WTC11 (cell line): ENCODE measurements at regions not wholly inside any gene's neighbourhood (a gene's known extent, or its start where the extent isn't known, plus 50 kb on each side); places are given as distances from the start of the nearest gene placed in this dataset.

Experiments
- ATAC-seq: fragments of 200-7000 bp; cut with Tn5 transposase; 2 replicates; pipeline ENCODE4 v1.10.0; 2021; ENCODE audit warnings: mild to moderate bottlenecking, moderate library complexity
- CTCF ChIA-PET: fragments of 300-600 bp; sonication (Branson Sonifier 250); formaldehyde crosslinking; loops from one replicate; lab custom pipeline; 2021; ENCODE audit warnings: antibody characterized with exemption; lab: Charles Lee
- POLR2A ChIA-PET: fragments of 350-600 bp; sonication (Branson Sonifier 250); formaldehyde crosslinking; loops from one replicate; lab custom pipeline; 2021; ENCODE audit warnings: antibody characterized with exemption; lab: Charles Lee
- DNase-seq: peaks from one replicate; pipeline ENCODE4 v3.0.0; 2021; ENCODE audit warnings: low spot score
- H3K27ac Mint-ChIP-seq: 2 replicates; pipeline ENCODE4 v1.8.0; 2021; ENCODE audit warnings: mixed read lengths
- H3K27me3 Mint-ChIP-seq: 2 replicates; pipeline ENCODE4 v1.8.0; 2021; ENCODE audit warnings: low read depth, mild to moderate bottlenecking, moderate library complexity, mixed read lengths
- H3K36me3 Mint-ChIP-seq: 2 replicates; pipeline ENCODE4 v1.8.0; 2021; ENCODE audit warnings: mixed read lengths
- H3K4me1 Mint-ChIP-seq: 2 replicates; pipeline ENCODE4 v1.8.0; 2022; ENCODE audit warnings: mixed read lengths
- H3K4me3 Mint-ChIP-seq: 2 replicates; pipeline ENCODE4 v1.8.0; 2021; ENCODE audit warnings: mild to moderate bottlenecking, moderate library complexity, mixed read lengths
- H3K9me3 Mint-ChIP-seq: 2 replicates; pipeline ENCODE4 v1.8.0; 2021; ENCODE audit warnings: mixed read lengths
- ATF6 ChIP-seq: sonication (generic); formaldehyde crosslinking; IDR thresholded peaks from 2 replicates; pipeline ENCODE4 v1.8.1; 2023; ENCODE audit warnings: mild to moderate bottlenecking, missing genetic modification reagents
- CREB1 ChIP-seq: sonication (generic); formaldehyde crosslinking; IDR thresholded peaks from 2 replicates; pipeline ENCODE4 v1.8.0; 2023; ENCODE audit warnings: mild to moderate bottlenecking, missing genetic modification reagents
- CTCF ChIP-seq: fragments of 200-600 bp; IDR thresholded peaks from 2 replicates; pipeline ENCODE4 v1.8.0; 2022; ENCODE audit warnings: antibody characterized with exemption
- E2F1 ChIP-seq: sonication (generic); formaldehyde crosslinking; IDR thresholded peaks from 2 replicates; pipeline ENCODE4 v1.8.0; 2022; ENCODE audit warnings: mild to moderate bottlenecking, missing genetic modification reagents
- ERG ChIP-seq: fragments of 250-450 bp; sonication (Bioruptor Pico); IDR thresholded peaks from 2 replicates; pipeline ENCODE4 v1.8.0; 2021; ENCODE audit warnings: mild to moderate bottlenecking
- FOXJ3 ChIP-seq: sonication (generic); formaldehyde crosslinking; IDR thresholded peaks from 2 replicates; pipeline ENCODE4 v1.9.0; 2021; ENCODE audit warnings: missing genetic modification reagents, mild to moderate bottlenecking, borderline replicate concordance
- FOXK1 ChIP-seq: sonication (generic); formaldehyde crosslinking; IDR thresholded peaks from 2 replicates; pipeline ENCODE4 v1.8.0; 2022; ENCODE audit warnings: mild to moderate bottlenecking, moderate library complexity, missing genetic modification reagents
- GTF2I ChIP-seq: fragments of 250-450 bp; sonication (Bioruptor Pico); conservative IDR thresholded peaks from 2 replicates; pipeline ENCODE4 v1.4.0; 2021; ENCODE audit warnings: mild to moderate bottlenecking
- IRF2 ChIP-seq: sonication (generic); formaldehyde crosslinking; IDR thresholded peaks from 2 replicates; pipeline ENCODE4 v1.8.0; 2022; ENCODE audit warnings: low read depth, missing genetic modification reagents, borderline replicate concordance
- JAZF1 ChIP-seq: fragments of 250-450 bp; sonication (Bioruptor Pico); IDR thresholded peaks from 2 replicates; pipeline ENCODE4 v1.9.0; 2021; ENCODE audit warnings: moderate library complexity, mild to moderate bottlenecking, inconsistent platforms
- NFE2L1 ChIP-seq: sonication (generic); formaldehyde crosslinking; IDR thresholded peaks from 2 replicates; pipeline ENCODE4 v1.8.1; 2023; ENCODE audit warnings: missing genetic modification reagents
- NR1H2 ChIP-seq: sonication (generic); formaldehyde crosslinking; IDR thresholded peaks from 2 replicates; pipeline ENCODE4 v1.9.0; 2021; ENCODE audit warnings: mild to moderate bottlenecking, moderate library complexity, missing genetic modification reagents
- NR2C2 ChIP-seq: sonication (generic); formaldehyde crosslinking; IDR thresholded peaks from 2 replicates; pipeline ENCODE4 v1.8.0; 2022; ENCODE audit warnings: mild to moderate bottlenecking, missing genetic modification reagents
- OVOL2 ChIP-seq: fragments of 250-450 bp; sonication (Bioruptor Pico); IDR thresholded peaks from 2 replicates; pipeline ENCODE4 v1.9.0; 2021; ENCODE audit warnings: mild to moderate bottlenecking, borderline replicate concordance
- PREB ChIP-seq: sonication (generic); formaldehyde crosslinking; IDR thresholded peaks from 2 replicates; pipeline ENCODE4 v1.8.1; 2022; ENCODE audit warnings: mild to moderate bottlenecking, missing genetic modification reagents, moderate library complexity, borderline replicate concordance
- PRRX2 ChIP-seq: fragments of 250-450 bp; sonication (Bioruptor Pico); IDR thresholded peaks from 2 replicates; pipeline ENCODE4 v1.8.0; 2021; ENCODE audit warnings: mild to moderate bottlenecking
- SP1 ChIP-seq: sonication (generic); formaldehyde crosslinking; conservative IDR thresholded peaks from 2 replicates; pipeline ENCODE4 v1.8.1; 2022; ENCODE audit warnings: missing genetic modification reagents
- TP53 ChIP-seq: sonication (generic); formaldehyde crosslinking; IDR thresholded peaks from 2 replicates; pipeline ENCODE4 v1.8.1; 2023; ENCODE audit warnings: mild to moderate bottlenecking, missing genetic modification reagents
- ZNF121 ChIP-seq: sonication (generic); formaldehyde crosslinking; IDR thresholded peaks from 2 replicates; pipeline ENCODE4 v1.8.0; 2023; ENCODE audit warnings: missing genetic modification reagents
- ZNF138 ChIP-seq: sonication (generic); formaldehyde crosslinking; conservative IDR thresholded peaks from 2 replicates; pipeline ENCODE4 v1.8.1; 2022; ENCODE audit warnings: mild to moderate bottlenecking, moderate library complexity, missing genetic modification reagents
- ZNF263 ChIP-seq: sonication (generic); formaldehyde crosslinking; IDR thresholded peaks from 2 replicates; pipeline ENCODE4 v1.8.1; 2022; ENCODE audit warnings: low read depth, mild to moderate bottlenecking, moderate library complexity, missing genetic modification reagents
- ZNF423 ChIP-seq: fragments of 250-450 bp; sonication (Bioruptor Pico); IDR thresholded peaks from 2 replicates; pipeline ENCODE4 v2.1.2; 2022; ENCODE audit warnings: mild to moderate bottlenecking, moderate library complexity
- ZNF425 ChIP-seq: fragments of 250-450 bp; sonication (Bioruptor Pico); conservative IDR thresholded peaks from 2 replicates; pipeline ENCODE4 v1.9.0; 2021; ENCODE audit warnings: mild to moderate bottlenecking
- ZNF671 ChIP-seq: fragments of 250-450 bp; sonication (Bioruptor Pico); IDR thresholded peaks from 2 replicates; pipeline ENCODE4 v1.8.0; 2021; ENCODE audit warnings: mild to moderate bottlenecking

GRCh38 chr17:54009502-54009901 is 186.8 kb downstream of the KIF2B start:
- no peak for TF ChIP-seq E2F1 (CRISPR knock-in tag)
- no peak for TF ChIP-seq SP1 (CRISPR knock-in tag)
- no peak for TF ChIP-seq ZNF423 (CRISPR knock-in tag)
- TF ChIP-seq ERG (CRISPR knock-in tag), result no peak
- TF ChIP-seq ZNF138 (CRISPR knock-in tag), result no peak
- TF ChIP-seq ZNF121 (CRISPR knock-in tag), result no peak
- TF ChIP-seq NR1H2 (CRISPR knock-in tag), result no peak
- TF ChIP-seq OVOL2 (CRISPR knock-in tag), result no peak
- no peak for TF ChIP-seq CREB1 (CRISPR knock-in tag)
- TF ChIP-seq ZNF671 (CRISPR knock-in tag), result no peak
- TF ChIP-seq IRF2, result no peak
- no peak for TF ChIP-seq ZNF425 (CRISPR knock-in tag)
- TF ChIP-seq NFE2L1, result no peak
- ChIA-PET CTCF (no interaction called here), POLR2A (no interaction called here)
- Mint-ChIP-seq H3K27ac (no peak overlapping the region), H3K4me3 (no peak overlapping the region), H3K27me3 (no peaks in the 10 kb centered on the region), H3K36me3 (peaks cover 32% of the 10 kb centered on the region), H3K9me3 (peaks cover 56% of the 10 kb centered on the region), H3K4me1 (peaks cover 7% of the 10 kb centered on the region)
- ATAC-seq, result no peak
- DNase-seq, result no peak

GRCh38 chr17:54013072-54013471 is 190.3 kb downstream of the KIF2B start:
- H3K27ac Mint-ChIP-seq, result no peak overlapping the region
- H3K9me3 Mint-ChIP-seq, result peaks cover 63% of the 10 kb centered on the region
- ATAC-seq (peak; percentile 63), DNase-seq (no peak)
- H3K4me1 Mint-ChIP-seq, result peaks cover 7% of the 10 kb centered on the region
- ChIA-PET POLR2A (no interaction called here), CTCF (interaction anchor here (0.7 kb wide), 1 partner anchor 12 kb away, joined by 3 read pairs; no protein-coding TSS in a partner anchor)
- no peaks in the 10 kb centered on the region for H3K27me3 Mint-ChIP-seq
- TF ChIP-seq ATF6 (CRISPR knock-in tag) (no peak), ZNF121 (CRISPR knock-in tag) (no peak), JAZF1 (CRISPR knock-in tag) (no peak), ZNF263 (CRISPR knock-in tag) (no peak), FOXJ3 (CRISPR knock-in tag) (no peak), OVOL2 (CRISPR knock-in tag) (no peak), PRRX2 (CRISPR knock-in tag) (no peak), NR1H2 (CRISPR knock-in tag) (no peak), CTCF (no peak), PREB (no peak), FOXK1 (CRISPR knock-in tag) (no peak), TP53 (CRISPR knock-in tag) (no peak), GTF2I (CRISPR knock-in tag) (no peak), CREB1 (CRISPR knock-in tag) (no peak), NR2C2 (CRISPR knock-in tag) (no peak), SP1 (CRISPR knock-in tag) (no peak)
- no peak overlapping the region for H3K4me3 Mint-ChIP-seq
- peaks cover 35% of the 10 kb centered on the region for H3K36me3 Mint-ChIP-seq
